Spleen (tissue), 11 donors: ENCODE measurements at regions not wholly inside any gene's neighbourhood (a gene's known extent, or its start where the extent isn't known, plus 50 kb on each side); places are given as distances from the start of the nearest gene placed in this dataset.

Experiments
- DNase-seq: peaks from one replicate; pipeline ENCODE4 v3.0.0-alpha.2; 2020
- H3K27ac ChIP-seq, 8 donors: fragments of 200-600 bp; sonication (generic) in 7 of 8; 1 replicate in 4 of 8; 2 replicates in 4 of 8; pipeline versions ENCODE4 v1.5.0 to v1.8.0; 2016 to 2021; ENCODE audit warnings: inconsistent platforms in 4 of 8, mild to moderate bottlenecking in 4 of 8, moderate library complexity in 1 of 8
- H3K27me3 ChIP-seq, 7 donors: fragments of 200-600 bp; sonication (generic) in 6 of 7; replicated peaks in 1 of 7; 1 replicate in 4 of 7; 2 replicates in 3 of 7; pipeline versions ENCODE4 v1.5.0 to v1.8.0; 2016 to 2021; ENCODE audit warnings: inconsistent platforms in 3 of 7, mild to moderate bottlenecking in 1 of 7
- H3K36me3 ChIP-seq, 6 donors: fragments of 200-600 bp; sonication (generic) in 5 of 6; 1 replicate in 4 of 6; 2 replicates in 2 of 6; pipeline versions ENCODE4 v1.5.0 to v1.8.0; 2016 to 2021; ENCODE audit warnings: inconsistent platforms in 2 of 6
- H3K4me1 ChIP-seq, 6 donors: fragments of 200-600 bp; sonication (generic) in 5 of 6; 1 replicate in 3 of 6; 2 replicates in 3 of 6; pipeline versions ENCODE4 v1.5.0 to v1.8.0; 2016 to 2021; ENCODE audit warnings: inconsistent platforms in 3 of 6
- H3K4me3 ChIP-seq, 8 donors: fragments of 200-600 bp; sonication (generic) in 7 of 8; 1 replicate in 4 of 8; 2 replicates in 4 of 8; pipeline versions ENCODE4 v1.5.0 to v1.8.0; 2016 to 2021; ENCODE audit warnings: inconsistent platforms in 4 of 8, mild to moderate bottlenecking in 4 of 8, moderate library complexity in 2 of 8
- H3K9me3 ChIP-seq, 8 donors: fragments of 200-600 bp; sonication (generic) in 7 of 8; 1 replicate in 4 of 8; 2 replicates in 4 of 8; pipeline versions ENCODE4 v1.5.0 to v1.8.0; 2016 to 2021; ENCODE audit warnings: inconsistent platforms in 4 of 8
- CTCF ChIP-seq, 11 experiments: fragments of 200-600 bp in 7 of 11; fragments of 450-650 bp in 4 of 11; sonication (generic) in 4 of 11; IDR thresholded peaks in 8 of 11; conservative IDR thresholded peaks in 3 of 11; 1 replicate in 7 of 11; 2 replicates in 4 of 11; pipeline versions ENCODE4 v1.4.0 to v1.8.0; 2016 to 2021; ENCODE audit warnings: antibody characterized with exemption in 11 of 11, inconsistent platforms in 4 of 11, mild to moderate bottlenecking in 1 of 11
- POLR2A ChIP-seq, 3 donors: fragments of 450-650 bp; IDR thresholded peaks; one replicate each; pipeline ENCODE4 v1.5.1; 2017; ENCODE audit warnings: antibody characterized with exemption in 3 of 3, mild to moderate bottlenecking in 1 of 3
- POLR2AphosphoS5 ChIP-seq, 3 donors: sonication (generic); formaldehyde crosslinking; IDR thresholded peaks; one replicate each; pipeline ENCODE4 v1.5.1; 2017; ENCODE audit warnings: antibody characterized with exemption in 3 of 3
- WGBS, 5 donors: extraction: QIAGEN DNeasy Blood & Tissue Kit in 3 of 5; methylation state at CpG; one replicate each; pipeline versions ENCODE4 v1.1.5 to v1.1.7; 2013 to 2018; 5-methylcytosine and 5-hydroxymethylcytosine counted together
- intact Hi-C: fragments of 100-400 bp; cut with DNase I; formaldehyde crosslinking; loops from one replicate; pipeline ENCODE4 v1.15.0; 2023; ENCODE audit warnings: low total_unique reads
- donor health status: healthy with polysubstance abuse.
- donor health status: DM: no; HTN: no; CAD: no; lungs with moderate emphysema.
- donor health status: DM: no; HTN: no; CAD: no.
- donor health status: Bipolar disorder and iron deficiency.
- donor health status: healthy.
- donor health status: DM: no; HTN: no; CAD: no.
- donor health status: DM: yes; HTN: yes; CAD: no.

- DNase-seq = no peak
- intact Hi-C loops = no loop called here
- WGBS, 5 donors = 57 to 82% (median 76%) methylated on average over 1 of the region's 1 CpG
Measured at GRCh38 chr7:88589927-88590326, 169.6 kb upstream of the ZNF804B start.

GRCh38 chr7:88586890-88587289 lies 172.6 kb upstream of the ZNF804B start:
- Histone ChIP-seq H3K9me3 (peaks cover 0 to 4% (median 0%) of the 10 kb centered on the region in 8 donors), H3K4me1 (no peaks in the 10 kb centered on the region), H3K4me3 (no peak overlapping the region), H3K36me3 (no peaks in the 10 kb centered on the region), H3K27me3 (no peaks in the 10 kb centered on the region), H3K27ac (no peak overlapping the region)
- DNase-seq = no peak
- TF ChIP-seq POLR2AphosphoS5 (IDR thresholded peaks at IDR 0.05) (no peak), CTCF (IDR thresholded peaks at IDR 0.05 in 8 of 11, conservative IDR thresholded peaks at IDR 0.05 in 3 of 11) (no peak), POLR2A (IDR thresholded peaks at IDR 0.05) (no peak)
- intact Hi-C loops = no loop called here
- WGBS, 5 donors = 51 to 71% (median 55%) methylated on average over 3 of the region's 3 CpGs

More at GRCh38 chr7:88589927-88590326, 169.6 kb upstream of the ZNF804B start:
- Histone ChIP-seq H3K27ac (no peak overlapping the region), H3K9me3 (peaks cover 0 to 11% (median 0%) of the 10 kb centered on the region in 8 donors), H3K36me3 (no peaks in the 10 kb centered on the region), H3K4me3 (no peak overlapping the region), H3K27me3 (no peaks in the 10 kb centered on the region), H3K4me1 (no peaks in the 10 kb centered on the region)
- TF ChIP-seq POLR2AphosphoS5 (IDR thresholded peaks at IDR 0.05) (no peak), CTCF (IDR thresholded peaks at IDR 0.05 in 8 of 11, conservative IDR thresholded peaks at IDR 0.05 in 3 of 11) (no peak), POLR2A (IDR thresholded peaks at IDR 0.05) (no peak)

- 34 to 59% (median 53%) methylated on average over 3 of the region's 3 CpGs for WGBS, 5 donors
- no peak for DNase-seq
- no peaks in the 10 kb centered on the region for H3K36me3 ChIP-seq
Measured at GRCh38 chr7:88586219-88586618, 173.3 kb upstream of the ZNF804B start.

GRCh38 chr7:88576720-88577119 lies 182.8 kb upstream of the ZNF804B start:
- H3K9me3 ChIP-seq = no peaks in the 10 kb centered on the region
- TF ChIP-seq POLR2AphosphoS5 (IDR thresholded peaks at IDR 0.05) (no peak), POLR2A (IDR thresholded peaks at IDR 0.05) (no peak), CTCF (IDR thresholded peaks at IDR 0.05 in 8 of 11, conservative IDR thresholded peaks at IDR 0.05 in 3 of 11) (no peak)
- no peak for DNase-seq
- H3K4me3 ChIP-seq = no peak overlapping the region
- no peaks in the 10 kb centered on the region for H3K27me3 ChIP-seq
- H3K27ac ChIP-seq = no peak overlapping the region
- intact Hi-C loops = no loop called here
- 55 to 73% (median 58%) methylated on average over 2 of the region's 2 CpGs for WGBS, 5 donors
- H3K36me3 ChIP-seq = no peaks in the 10 kb centered on the region
- no peaks in the 10 kb centered on the region for H3K4me1 ChIP-seq

More at GRCh38 chr7:88586219-88586618, 173.3 kb upstream of the ZNF804B start:
- no peak for TF ChIP-seq CTCF (IDR thresholded peaks at IDR 0.05 in 8 of 11, conservative IDR thresholded peaks at IDR 0.05 in 3 of 11)
- Histone ChIP-seq H3K27me3 (no peaks in the 10 kb centered on the region), H3K4me3 (no peak overlapping the region), H3K27ac (no peak overlapping the region), H3K9me3 (peaks cover 0 to 4% (median 0%) of the 10 kb centered on the region in 8 donors), H3K4me1 (no peaks in the 10 kb centered on the region)
- intact Hi-C loops = no loop called here
